GM10248 (cell line): ENCODE measurements at regions not wholly inside any gene's neighbourhood (a gene's known extent, or its start where the extent isn't known, plus 50 kb on each side); places are given as distances from the start of the nearest gene placed in this dataset.

Experiments
- CTCF ChIA-PET: fragments of 300-600 bp; sonication (Branson Sonifier 250); formaldehyde crosslinking; extraction: SDS; loops from one replicate; lab custom pipeline; 2021; ENCODE audit warnings: antibody characterized with exemption; lab: Yijun Ruan, JAX
- POLR2A ChIA-PET: fragments of 350-650 bp; sonication (Branson Sonifier 250); formaldehyde crosslinking; extraction: SDS; loops from one replicate; lab custom pipeline; 2020; ENCODE audit warnings: antibody characterized with exemption; lab: Yijun Ruan, JAX
- DNase-seq: peaks from one replicate; pipeline ENCODE4 v3.0.0; 2012; ENCODE audit errors: extremely low spot score
- TF ChIP-seq, protein P1 (sequence below): IDR thresholded peaks from 2 replicates; pipeline ENCODE4 v1.5.1; 2012; ENCODE audit warnings: mild to moderate bottlenecking, low read depth; ENCODE audit errors: extremely low read depth, missing control alignments, control extremely low read depth

DNA sequence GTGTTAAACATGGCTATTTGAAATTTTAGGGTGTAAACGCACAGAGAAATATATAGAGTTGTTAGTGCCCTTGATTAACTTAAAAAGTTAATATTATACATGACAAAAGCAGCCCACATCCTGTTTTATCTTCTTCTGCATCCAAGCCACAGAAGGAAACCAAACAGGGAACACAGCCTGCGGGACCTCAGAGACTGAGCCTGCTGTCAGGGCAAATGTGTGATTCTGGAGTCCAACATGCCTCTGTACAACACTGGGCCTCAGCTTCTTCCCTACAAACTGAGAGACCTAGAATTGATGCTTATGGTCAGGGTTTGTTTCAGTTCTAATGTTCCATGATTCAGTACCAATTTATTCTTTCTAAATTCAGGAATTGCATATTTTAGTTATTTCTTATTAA lies 404.7 kb downstream of the FBXO15 start:
- no peak for DNase-seq
- ChIA-PET CTCF (interaction anchor here (2.3 kb wide), 1 partner anchor 10 kb away, joined by 7 read pairs; no protein-coding TSS in a partner anchor), POLR2A (no interaction called here)
- TF ChIP-seq, protein P1, sequence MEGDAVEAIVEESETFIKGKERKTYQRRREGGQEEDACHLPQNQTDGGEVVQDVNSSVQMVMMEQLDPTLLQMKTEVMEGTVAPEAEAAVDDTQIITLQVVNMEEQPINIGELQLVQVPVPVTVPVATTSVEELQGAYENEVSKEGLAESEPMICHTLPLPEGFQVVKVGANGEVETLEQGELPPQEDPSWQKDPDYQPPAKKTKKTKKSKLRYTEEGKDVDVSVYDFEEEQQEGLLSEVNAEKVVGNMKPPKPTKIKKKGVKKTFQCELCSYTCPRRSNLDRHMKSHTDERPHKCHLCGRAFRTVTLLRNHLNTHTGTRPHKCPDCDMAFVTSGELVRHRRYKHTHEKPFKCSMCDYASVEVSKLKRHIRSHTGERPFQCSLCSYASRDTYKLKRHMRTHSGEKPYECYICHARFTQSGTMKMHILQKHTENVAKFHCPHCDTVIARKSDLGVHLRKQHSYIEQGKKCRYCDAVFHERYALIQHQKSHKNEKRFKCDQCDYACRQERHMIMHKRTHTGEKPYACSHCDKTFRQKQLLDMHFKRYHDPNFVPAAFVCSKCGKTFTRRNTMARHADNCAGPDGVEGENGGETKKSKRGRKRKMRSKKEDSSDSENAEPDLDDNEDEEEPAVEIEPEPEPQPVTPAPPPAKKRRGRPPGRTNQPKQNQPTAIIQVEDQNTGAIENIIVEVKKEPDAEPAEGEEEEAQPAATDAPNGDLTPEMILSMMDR: no peak

DNA sequence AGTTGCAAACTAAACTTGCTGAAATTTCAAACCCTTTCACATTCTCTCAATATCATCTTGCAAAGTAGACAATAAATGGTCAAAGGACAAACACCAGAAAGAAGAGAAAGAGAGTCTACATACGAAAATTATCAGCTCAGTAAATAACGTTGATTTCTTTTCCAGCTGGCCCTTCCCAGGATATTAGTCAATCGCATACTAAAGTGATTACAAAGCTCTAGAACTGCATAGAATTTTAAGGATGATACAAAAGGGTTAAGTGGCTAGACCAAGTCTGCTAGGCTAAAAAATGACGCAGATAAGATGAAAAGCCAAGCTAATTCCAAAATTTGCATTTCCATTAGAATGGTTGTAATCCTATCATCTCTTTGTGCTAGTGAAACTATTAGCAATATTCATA lies 405.7 kb downstream of the FBXO15 start:
- CTCF ChIA-PET: interaction anchor here (2.3 kb wide), 1 partner anchor 9 kb away, joined by 7 read pairs; no protein-coding TSS in a partner anchor
- TF ChIP-seq, protein P1: no peak
- POLR2A ChIA-PET: no interaction called here
- DNase-seq: no peak

DNA sequence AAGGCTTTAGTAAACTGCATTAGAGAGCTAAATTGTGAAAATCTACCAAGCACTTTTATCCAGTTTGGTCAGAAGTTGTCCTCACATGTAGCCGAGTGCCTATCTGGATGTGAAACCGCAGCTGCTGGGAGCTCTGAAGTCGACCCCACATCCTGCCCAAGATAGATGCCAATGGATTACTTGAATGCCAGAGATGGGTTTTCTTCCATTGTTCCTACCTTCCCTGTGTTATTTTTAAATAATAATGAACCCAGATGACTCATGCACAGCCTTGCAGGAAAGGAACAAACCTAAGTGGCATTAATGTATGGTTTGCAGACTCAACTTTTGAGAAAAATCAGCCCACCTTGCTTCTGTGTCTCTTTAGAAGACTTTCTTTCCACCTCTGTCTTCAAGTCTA lies 408.5 kb downstream of the FBXO15 start:
- no peak for DNase-seq
- POLR2A ChIA-PET: no interaction called here
- TF ChIP-seq, protein P1: no peak
- CTCF ChIA-PET: no interaction called here

DNA sequence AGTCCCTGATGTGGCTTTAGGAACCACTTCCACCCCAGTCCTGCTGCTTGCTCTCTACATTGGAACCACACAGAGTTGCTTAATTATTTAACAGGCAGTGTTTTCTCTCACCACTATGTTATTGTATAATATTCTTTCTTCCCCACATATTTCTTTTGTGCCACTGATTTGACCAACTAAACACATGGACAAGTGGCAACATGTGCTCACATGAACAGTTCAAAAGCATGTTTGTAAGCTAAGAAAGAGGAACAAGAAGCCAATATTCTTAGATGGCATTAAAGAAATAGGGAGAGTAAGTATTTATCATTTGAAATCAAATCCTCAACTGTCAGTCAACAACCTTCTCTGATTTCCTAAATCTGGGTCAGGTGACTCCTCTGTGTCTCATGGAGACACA lies 409.6 kb downstream of the FBXO15 start:
- POLR2A ChIA-PET: no interaction called here
- DNase-seq: no peak
- CTCF ChIA-PET: no interaction called here
- TF ChIP-seq, protein P1: no peak

DNA sequence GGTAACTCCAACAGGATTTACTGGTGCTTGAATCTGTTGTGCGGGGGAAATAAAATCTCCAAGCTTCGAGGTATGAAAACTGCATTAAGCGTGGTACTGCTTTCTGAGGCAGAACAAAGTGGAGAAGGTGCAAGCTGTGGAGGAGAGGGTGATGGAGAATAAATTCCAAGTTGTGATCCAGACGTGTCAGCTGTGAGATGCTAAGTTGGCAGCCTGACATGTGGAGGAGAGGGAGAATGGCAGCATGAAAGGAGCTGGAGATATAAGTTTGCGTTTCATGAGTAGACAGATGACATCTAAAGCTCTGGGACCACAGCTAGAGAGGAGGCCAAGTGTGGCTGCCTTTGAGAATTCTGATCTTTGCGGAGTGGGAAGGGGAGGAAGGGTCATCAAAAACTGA lies 411.8 kb downstream of the FBXO15 start:
- ChIA-PET POLR2A (no interaction called here), CTCF (interaction anchor here (1.2 kb wide), 1 partner anchor 11 kb away, joined by 3 read pairs; no protein-coding TSS in a partner anchor)
- DNase-seq: no peak
- TF ChIP-seq, protein P1: no peak

DNA sequence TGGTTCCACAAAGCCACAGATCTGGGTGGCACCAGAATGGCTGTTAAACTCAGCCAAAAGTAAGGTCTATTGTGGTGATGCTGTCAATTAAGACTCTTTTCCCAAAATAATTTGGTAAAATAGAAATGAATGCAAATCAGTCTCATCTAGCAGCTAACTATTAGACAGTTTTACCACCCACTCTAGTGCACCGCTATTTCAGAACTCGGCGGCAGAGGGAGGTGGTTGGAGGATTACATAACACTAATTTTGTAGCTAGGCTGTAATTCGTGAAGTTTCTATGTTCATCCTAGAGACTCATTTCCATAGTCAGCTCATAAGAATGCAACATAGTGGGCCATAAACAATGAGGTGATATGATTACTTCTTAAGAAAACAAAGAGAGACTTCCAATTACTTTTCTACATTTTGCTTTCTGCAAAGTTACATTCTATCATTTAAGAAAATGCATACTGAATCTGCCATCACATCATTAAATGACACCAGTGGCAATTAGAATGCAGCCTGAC lies 413.8 kb downstream of the FBXO15 start:
- POLR2A ChIA-PET: no interaction called here
- no peak for DNase-seq
- TF ChIP-seq, protein P1: no peak
- CTCF ChIA-PET: interaction anchor here (1.6 kb wide), 1 partner anchor 10 kb away, joined by 4 read pairs; no protein-coding TSS in a partner anchor
